ENCODE measurements at regions not wholly inside any gene's neighbourhood (a gene's known extent, or its start where the extent isn't known, plus 50 kb on each side); places are given as distances from the start of the nearest gene placed in this dataset.

DNA sequence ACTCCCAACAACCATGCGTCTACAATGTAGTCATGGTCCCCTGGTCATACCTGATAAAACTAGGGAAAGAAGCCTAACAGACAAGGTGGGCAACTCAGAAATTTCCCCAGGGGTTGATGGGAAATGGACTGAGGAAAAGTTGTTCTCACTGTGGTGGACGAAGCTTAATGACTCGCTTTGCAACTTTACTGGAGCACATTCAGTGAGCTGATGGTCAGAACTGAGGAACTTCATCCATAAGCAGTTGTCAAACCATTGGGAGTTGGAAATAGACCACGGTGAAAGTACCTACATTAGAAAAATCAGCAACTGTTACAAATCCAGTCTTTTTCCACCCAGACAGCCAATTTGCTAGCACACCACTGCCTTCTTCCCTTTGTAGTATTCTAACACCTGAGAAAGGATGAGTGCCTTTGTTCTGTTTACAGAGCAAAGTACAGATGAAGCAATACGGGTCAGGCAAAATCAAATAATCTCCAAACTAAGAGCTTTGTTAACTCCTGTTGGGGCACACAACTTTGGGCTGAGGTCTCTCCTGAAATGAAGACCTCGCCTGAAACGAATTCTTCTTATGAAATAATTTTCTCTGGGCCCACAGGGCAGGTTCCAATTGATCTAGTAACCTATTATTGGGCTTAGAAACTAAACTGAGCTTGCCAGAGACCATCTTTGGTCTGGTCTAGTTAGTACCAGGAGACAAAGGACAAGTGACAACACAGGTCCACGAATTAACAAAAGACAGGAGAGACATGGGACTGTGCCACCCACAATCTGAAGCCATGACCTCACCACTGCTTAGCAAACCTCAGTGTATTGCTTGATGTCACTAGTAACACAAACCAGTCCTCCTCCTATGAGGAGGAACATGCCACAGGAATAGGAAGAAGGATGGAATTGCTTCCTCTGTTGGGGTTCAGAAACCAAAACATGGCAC is 58.9 kb upstream of the NFKB1 start:
- no peak for DNase-seq

GRCh38 chr4:102444752-102445151 is 56.4 kb upstream of the NFKB1 start:
- no peak for DNase-seq

DNA sequence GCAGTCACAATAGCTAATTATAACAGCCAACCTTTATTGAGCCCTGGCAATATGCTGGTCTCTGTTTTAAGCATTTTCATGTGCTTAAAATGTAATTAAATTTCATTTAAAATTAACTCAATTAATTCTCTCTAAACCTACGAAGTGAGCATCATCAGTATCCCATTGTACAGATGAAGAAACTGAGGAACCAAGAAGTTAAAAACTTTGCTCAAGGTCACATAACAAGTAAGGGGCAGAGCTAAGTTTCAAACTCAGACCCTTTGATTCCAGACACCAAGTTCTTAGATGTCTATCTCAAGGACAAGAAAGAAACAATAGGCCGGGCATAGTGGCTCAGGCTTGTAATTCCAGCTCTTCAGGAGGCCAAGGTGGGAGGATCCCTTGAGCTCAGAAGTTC is 55.9 kb upstream of the NFKB1 start:
- DNase-seq: no peak

DNA sequence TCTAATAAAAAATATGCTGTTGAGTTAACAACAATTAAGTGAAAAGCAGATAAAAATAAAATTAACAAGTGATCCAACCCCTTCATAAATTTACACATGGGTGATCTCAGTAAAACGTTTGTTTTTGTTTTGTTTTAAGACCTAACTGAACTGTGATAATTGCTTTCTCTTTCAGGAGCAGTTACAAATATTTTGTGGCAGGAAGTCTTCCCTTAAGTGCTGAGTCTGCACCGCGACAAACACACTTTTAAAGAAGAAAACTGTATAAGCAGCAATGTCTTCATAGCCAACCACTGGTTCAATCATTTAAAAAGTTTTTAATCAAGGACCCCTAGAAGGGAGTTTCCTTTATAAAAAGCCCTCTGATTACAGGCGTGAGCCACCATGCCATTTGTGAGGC is 53.7 kb upstream of the NFKB1 start:
- DNase-seq: no peak

DNA sequence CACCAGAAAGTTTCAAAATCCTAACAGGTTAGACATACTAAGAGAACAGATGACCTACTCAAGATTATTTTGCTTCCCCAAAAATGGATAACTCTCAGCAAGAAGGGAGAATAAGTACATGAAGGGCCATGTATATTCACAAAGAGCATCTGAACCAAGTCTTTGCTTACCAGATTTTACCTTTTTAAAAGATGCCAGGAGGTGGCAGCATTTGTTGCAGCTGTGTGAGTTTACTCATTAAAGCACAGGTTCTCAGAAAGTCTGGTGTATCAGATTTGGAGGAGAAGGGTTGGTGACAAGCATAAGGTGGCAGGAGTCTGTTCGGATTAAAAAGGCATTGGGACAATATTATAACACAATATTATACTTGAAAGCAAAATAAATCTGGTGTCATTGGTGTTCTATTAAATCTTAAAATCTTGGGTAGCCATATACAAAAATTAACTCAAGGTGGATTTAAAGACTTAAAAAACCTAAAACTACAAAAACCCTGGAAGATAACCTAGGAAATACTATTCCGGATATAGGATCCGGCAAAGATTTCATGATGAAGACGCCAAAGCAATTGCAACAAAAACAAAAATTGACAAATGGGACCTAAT is 51.3 kb upstream of the NFKB1 start:
- DNase-seq: peak; percentile 42

DNA sequence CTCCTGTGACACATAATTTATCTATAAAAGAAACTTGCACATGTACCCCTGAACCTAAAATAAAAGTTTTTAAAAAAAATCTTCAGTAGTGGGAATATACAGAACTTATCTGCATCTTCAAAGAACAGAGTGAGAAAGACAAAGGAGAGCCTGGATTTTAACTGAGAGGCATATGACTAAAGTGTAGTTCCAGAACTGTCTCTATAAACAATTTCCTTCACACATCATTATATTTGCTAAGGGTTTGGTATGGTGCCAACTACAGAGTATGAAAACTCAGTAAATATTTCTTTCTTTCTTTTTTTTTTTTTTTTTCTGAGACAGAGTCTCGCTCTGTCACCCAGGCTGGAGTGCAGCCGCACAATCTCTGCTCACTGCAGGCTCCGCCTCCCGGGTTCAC is 49.9 kb upstream of the NFKB1 start:
- DNase-seq: no peak

Data from activated naive CD4-positive, alpha-beta T cell treated with Interleukin-2 at 50 U/mL for 16 hours (primary cell).